OCI-LY1 (cell line): ENCODE measurements at regions not wholly inside any gene's neighbourhood (a gene's known extent, or its start where the extent isn't known, plus 50 kb on each side); places are given as distances from the start of the nearest gene placed in this dataset.

Experiments
- H2AFZ ChIP-seq: fragments of 200-600 bp; sonication (generic), shearing (Covaris generic); 2 replicates; pipeline ENCODE4 v1.6.0; 2014; ENCODE audit warnings: antibody characterized with exemption, mild to moderate bottlenecking, low read length
- H3F3A ChIP-seq: fragments of 200-600 bp; sonication (generic), shearing (Covaris generic); 2 replicates; pipeline ENCODE4 v1.6.0; 2014; ENCODE audit warnings: mild to moderate bottlenecking, antibody characterized with exemption, low read length, moderate library complexity; ENCODE audit not compliant: insufficient read depth
- H3K27ac ChIP-seq: fragments of 200-600 bp; sonication (generic); 2 replicates; pipeline ENCODE4 v1.5.1; 2014; ENCODE audit warnings: low read length, mixed run types, mild to moderate bottlenecking, low read depth; ENCODE audit not compliant: poor library complexity, severe bottlenecking
- H3K27me3 ChIP-seq: fragments of 200-600 bp; sonication (generic); 2 replicates; pipeline ENCODE4 v1.6.0; 2014; ENCODE audit warnings: antibody characterized with exemption, mild to moderate bottlenecking, low read length, moderate library complexity; ENCODE audit not compliant: insufficient read depth
- H3K36me3 ChIP-seq: fragments of 200-600 bp; sonication (generic); 2 replicates; pipeline ENCODE4 v1.6.1; 2014; ENCODE audit warnings: mild to moderate bottlenecking, antibody characterized with exemption, low read length, moderate library complexity, mixed read lengths; ENCODE audit not compliant: insufficient read depth
- H3K4me1 ChIP-seq: fragments of 200-600 bp; sonication (generic); 2 replicates; pipeline ENCODE4 v1.5.1; 2014; ENCODE audit warnings: mild to moderate bottlenecking, low read length, moderate library complexity; ENCODE audit not compliant: insufficient read depth, severe bottlenecking
- H3K4me2 ChIP-seq: fragments of 200-600 bp; sonication (generic), shearing (Covaris generic); 2 replicates; pipeline ENCODE4 v1.6.1; 2014; ENCODE audit warnings: low read length
- H3K4me3 ChIP-seq: fragments of 200-600 bp; sonication (generic); 2 replicates; pipeline ENCODE4 v1.5.1; 2014; ENCODE audit warnings: low read length, low read depth, mild to moderate bottlenecking, mixed read lengths; ENCODE audit not compliant: poor library complexity, severe bottlenecking
- H3K79me2 ChIP-seq: fragments of 200-600 bp; shearing (Covaris generic); 2 replicates; pipeline ENCODE4 v1.6.1; 2016; ENCODE audit warnings: mixed run types, low read length, mixed read lengths; ENCODE audit not compliant: insufficient read depth
- H3K9ac ChIP-seq: fragments of 200-600 bp; sonication (generic), shearing (Covaris generic); 2 replicates; pipeline ENCODE4 v1.6.1; 2014; ENCODE audit warnings: mild to moderate bottlenecking, low read length, mixed read lengths
- H3K9me2 ChIP-seq: fragments of 200-600 bp; sonication (generic), shearing (Covaris generic); 2 replicates; pipeline ENCODE4 v1.6.1; 2014; ENCODE audit warnings: low read depth, mild to moderate bottlenecking, low read length, mixed read lengths
- H3K9me3 ChIP-seq: fragments of 200-600 bp; shearing (Covaris generic); 2 replicates; pipeline ENCODE4 v1.6.1; 2014; ENCODE audit warnings: low read length, mixed read lengths
- H4K20me1 ChIP-seq: fragments of 200-600 bp; sonication (generic), shearing (Covaris generic); 2 replicates; pipeline ENCODE4 v1.6.0; 2016; ENCODE audit warnings: mild to moderate bottlenecking, low read length; ENCODE audit not compliant: insufficient read depth
- CTCF ChIP-seq: fragments of 200-600 bp; sonication (generic), shearing (Covaris generic); IDR thresholded peaks from 2 replicates; pipeline ENCODE4 v1.5.1; 2017; ENCODE audit warnings: mild to moderate bottlenecking, antibody characterized with exemption, low read length, moderate library complexity, mixed read lengths
- EZH2 ChIP-seq: fragments of 200-600 bp; sonication (generic), shearing (Covaris generic); IDR thresholded peaks from 2 replicates; pipeline ENCODE4 v1.8.0; 2017; ENCODE audit warnings: borderline replicate concordance, mixed run types, mild to moderate bottlenecking, antibody characterized with exemption, low read length, moderate library complexity, mixed read lengths

GRCh38 chr7:68509603-68510002, 1088.7 kb upstream of the AUTS2 start:
- Histone ChIP-seq H4K20me1 (no peaks in the 10 kb centered on the region), H3K27ac (no peak overlapping the region), H3F3A (no peaks in the 10 kb centered on the region), H3K4me3 (no peak overlapping the region), H3K27me3 (peaks cover 4% of the 10 kb centered on the region; the same call in 1 of the 2 replicates), H3K36me3 (no peaks in the 10 kb centered on the region; the same call in 1 of the 2 replicates), H3K9me3 (no peaks in the 10 kb centered on the region), H3K4me1 (no peaks in the 10 kb centered on the region), H3K9ac (no peak overlapping the region), H3K4me2 (no peak overlapping the region), H3K79me2 (no peaks in the 10 kb centered on the region), H3K9me2 (no peaks in the 10 kb centered on the region), H2AFZ (no peak overlapping the region)
- TF ChIP-seq EZH2 (no peak), CTCF (no peak)

GRCh38 chr7:68511281-68511680, 1087.0 kb upstream of the AUTS2 start:
- Histone ChIP-seq H4K20me1 (no peaks in the 10 kb centered on the region), H3K4me1 (no peaks in the 10 kb centered on the region), H3K9ac (no peak overlapping the region), H3K27ac (no peak overlapping the region), H3K27me3 (peaks cover 4% of the 10 kb centered on the region; the same call in 1 of the 2 replicates), H3K9me3 (no peaks in the 10 kb centered on the region), H3K79me2 (no peaks in the 10 kb centered on the region), H3K4me2 (no peak overlapping the region), H3K36me3 (no peaks in the 10 kb centered on the region; the same call in 1 of the 2 replicates), H2AFZ (no peak overlapping the region), H3K9me2 (no peaks in the 10 kb centered on the region), H3F3A (no peaks in the 10 kb centered on the region), H3K4me3 (no peak overlapping the region)
- TF ChIP-seq EZH2, result no peak
- TF ChIP-seq CTCF, result no peak

GRCh38 chr7:68512466-68512865, 1085.8 kb upstream of the AUTS2 start:
- no peak overlapping the region for H2AFZ ChIP-seq
- H3K9me3 ChIP-seq, result no peaks in the 10 kb centered on the region
- no peaks in the 10 kb centered on the region for H3K9me2 ChIP-seq
- no peak overlapping the region for H3K4me2 ChIP-seq
- peaks cover 4% of the 10 kb centered on the region; the same call in 1 of the 2 replicates for H3K27me3 ChIP-seq
- no peak for TF ChIP-seq CTCF
- TF ChIP-seq EZH2, result no peak
- H3F3A ChIP-seq, result no peaks in the 10 kb centered on the region
- H3K9ac ChIP-seq, result no peak overlapping the region
- H4K20me1 ChIP-seq, result no peaks in the 10 kb centered on the region
- no peaks in the 10 kb centered on the region; the same call in 1 of the 2 replicates for H3K36me3 ChIP-seq
- H3K4me3 ChIP-seq, result no peak overlapping the region
- no peaks in the 10 kb centered on the region for H3K79me2 ChIP-seq
- no peak overlapping the region for H3K27ac ChIP-seq
- no peaks in the 10 kb centered on the region for H3K4me1 ChIP-seq
